Endodermal cell (in vitro differentiated cells): ENCODE measurements at regions not wholly inside any gene's neighbourhood (a gene's known extent, or its start where the extent isn't known, plus 50 kb on each side); places are given as distances from the start of the nearest gene placed in this dataset.

Source experiments
- DNase-seq: peaks from one replicate; pipeline ENCODE4 v3.0.0-alpha.2; 2017
- H3K27ac ChIP-seq: 2 replicates; pipeline ENCODE4 v1.5.1; 2013; ENCODE audit warnings: mild to moderate bottlenecking, low read depth, low read length, moderate library complexity
- H3K27me3 ChIP-seq: 2 replicates; pipeline ENCODE4 v1.6.1; 2013; ENCODE audit warnings: mild to moderate bottlenecking, low read length, moderate library complexity; ENCODE audit not compliant: insufficient read depth, control insufficient read depth, poor library complexity, severe bottlenecking
- H3K36me3 ChIP-seq: 2 replicates; pipeline ENCODE4 v1.7.0; 2013; ENCODE audit warnings: mild to moderate bottlenecking, low read length, moderate library complexity; ENCODE audit not compliant: control insufficient read depth, insufficient read depth
- H3K4me1 ChIP-seq: one replicate; pipeline ENCODE4 v1.7.0; 2013; ENCODE audit warnings: low read length; ENCODE audit not compliant: control insufficient read depth, insufficient read depth
- H3K4me3 ChIP-seq: 2 replicates; pipeline ENCODE4 v1.5.1; 2013; ENCODE audit warnings: mild to moderate bottlenecking, low read length, moderate library complexity
- H3K9ac ChIP-seq: 2 replicates; pipeline ENCODE4 v1.6.1; 2013; ENCODE audit warnings: mild to moderate bottlenecking, low read length, moderate library complexity; ENCODE audit not compliant: poor library complexity, severe bottlenecking; ENCODE audit errors: extremely low read depth
- H3K9me3 ChIP-seq: 2 replicates; pipeline ENCODE4 v1.6.1; 2013; ENCODE audit warnings: mild to moderate bottlenecking, low read length, moderate library complexity; ENCODE audit not compliant: control insufficient read depth
- H3K27ac Mint-ChIP-seq: 2 replicates; pipeline ENCODE4 v1.8.0; 2020; ENCODE audit warnings: mixed read lengths
- H3K27me3 Mint-ChIP-seq: 2 replicates; pipeline ENCODE4 v1.8.0; 2021; ENCODE audit warnings: mild to moderate bottlenecking, mixed read lengths; ENCODE audit not compliant: insufficient read depth
- H3K36me3 Mint-ChIP-seq: 2 replicates; pipeline ENCODE4 v1.8.0; 2020; ENCODE audit warnings: low read depth, mixed read lengths
- H3K4me1 Mint-ChIP-seq: 2 replicates; pipeline ENCODE4 v1.8.0; 2020; ENCODE audit warnings: mixed read lengths
- H3K4me3 Mint-ChIP-seq: 2 replicates; pipeline ENCODE4 v1.8.0; 2020; ENCODE audit warnings: mild to moderate bottlenecking, moderate library complexity, mixed read lengths
- H3K9me3 Mint-ChIP-seq: 2 replicates; pipeline ENCODE4 v1.8.0; 2020; ENCODE audit warnings: mild to moderate bottlenecking, mixed read lengths
- WGBS, 2 experiments: methylation state at CpG; one replicate each; pipeline versions ENCODE4 v1.1.5 to v1.1.7; 2013; ENCODE audit warnings: missing lambda C conversion rate in 2 of 2, mixed read lengths in 1 of 2; ENCODE audit not compliant: insufficient coverage in 1 of 2, insufficient read length in 1 of 2; 5-methylcytosine and 5-hydroxymethylcytosine counted together
- TF ChIP-seq, protein P1 (sequence below): fragments of 200-600 bp; sonication (generic); conservative IDR thresholded peaks from 2 replicates; pipeline ENCODE4 v1.5.0; 2021; ENCODE audit warnings: antibody characterized with exemption, mild to moderate bottlenecking

DNA sequence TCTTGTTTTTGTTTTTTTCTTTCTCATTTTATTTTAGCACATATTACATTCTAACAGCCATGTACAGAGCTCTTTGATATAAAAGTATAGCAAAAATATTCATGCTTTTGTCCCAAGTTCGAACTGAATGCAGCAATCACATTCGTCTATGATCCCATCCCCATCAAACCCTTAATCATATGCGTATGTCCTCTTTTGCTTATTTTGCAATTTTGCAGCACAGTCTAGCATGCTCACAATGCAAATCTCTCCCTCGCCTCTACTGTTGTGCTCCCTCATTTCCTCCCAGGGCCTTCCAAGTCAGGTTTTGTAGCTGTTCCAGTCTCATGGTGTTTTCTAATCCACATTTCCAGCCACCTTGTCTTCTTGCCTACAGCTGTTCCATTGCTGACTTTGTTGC, 144.6 kb upstream of the VEPH1 start:
- H3K4me3 Mint-ChIP-seq: no peak overlapping the region
- peaks cover 29% of the 10 kb centered on the region for H3K4me1 Mint-ChIP-seq
- H3K9ac ChIP-seq: no peak overlapping the region

DNA sequence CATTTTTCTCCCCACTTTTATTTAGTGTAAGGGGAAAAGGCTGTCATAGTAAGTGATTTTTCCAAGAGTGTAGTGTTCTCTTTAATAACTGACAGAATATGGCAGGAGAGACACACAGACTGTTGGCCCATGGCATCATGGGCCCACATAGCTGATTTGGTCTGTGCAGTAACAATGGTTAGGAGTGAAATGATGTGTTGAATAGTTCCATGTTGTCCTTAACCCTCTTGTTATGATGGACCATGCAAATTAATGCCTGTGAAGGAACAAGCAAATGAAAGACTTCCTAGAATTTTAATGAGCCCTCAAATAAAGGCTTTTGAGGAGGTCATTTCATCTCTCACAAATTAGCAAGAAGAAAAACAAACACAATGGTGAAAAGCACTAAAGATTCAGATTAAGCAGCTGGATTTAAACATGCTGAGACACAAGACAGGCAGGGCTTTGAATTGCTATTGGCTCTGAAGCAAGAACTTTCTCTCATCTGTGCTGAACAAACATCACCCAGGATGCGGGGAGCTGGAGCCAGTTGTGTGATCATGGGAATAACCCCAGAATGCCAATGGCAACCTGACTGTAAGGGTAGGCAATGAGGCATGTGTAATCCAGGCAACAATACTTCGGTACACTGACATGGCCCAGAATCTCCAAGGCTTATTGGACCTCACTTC, 136.7 kb upstream of the VEPH1 start:
- DNase-seq: no peak
- Mint-ChIP-seq H3K27ac (no peak overlapping the region), H3K4me1 (peaks cover 38% of the 10 kb centered on the region), H3K9me3 (peaks cover 29% of the 10 kb centered on the region), H3K36me3 (no peaks in the 10 kb centered on the region), H3K4me3 (no peak overlapping the region), H3K27me3 (no peaks in the 10 kb centered on the region)
- Histone ChIP-seq H3K9ac (no peak overlapping the region), H3K27me3 (no peaks in the 10 kb centered on the region), H3K4me1 (peaks cover 18% of the 10 kb centered on the region), H3K9me3 (peaks cover 34% of the 10 kb centered on the region), H3K27ac (no peak overlapping the region), H3K36me3 (no peaks in the 10 kb centered on the region), H3K4me3 (no peak overlapping the region)
- TF ChIP-seq, protein P1, sequence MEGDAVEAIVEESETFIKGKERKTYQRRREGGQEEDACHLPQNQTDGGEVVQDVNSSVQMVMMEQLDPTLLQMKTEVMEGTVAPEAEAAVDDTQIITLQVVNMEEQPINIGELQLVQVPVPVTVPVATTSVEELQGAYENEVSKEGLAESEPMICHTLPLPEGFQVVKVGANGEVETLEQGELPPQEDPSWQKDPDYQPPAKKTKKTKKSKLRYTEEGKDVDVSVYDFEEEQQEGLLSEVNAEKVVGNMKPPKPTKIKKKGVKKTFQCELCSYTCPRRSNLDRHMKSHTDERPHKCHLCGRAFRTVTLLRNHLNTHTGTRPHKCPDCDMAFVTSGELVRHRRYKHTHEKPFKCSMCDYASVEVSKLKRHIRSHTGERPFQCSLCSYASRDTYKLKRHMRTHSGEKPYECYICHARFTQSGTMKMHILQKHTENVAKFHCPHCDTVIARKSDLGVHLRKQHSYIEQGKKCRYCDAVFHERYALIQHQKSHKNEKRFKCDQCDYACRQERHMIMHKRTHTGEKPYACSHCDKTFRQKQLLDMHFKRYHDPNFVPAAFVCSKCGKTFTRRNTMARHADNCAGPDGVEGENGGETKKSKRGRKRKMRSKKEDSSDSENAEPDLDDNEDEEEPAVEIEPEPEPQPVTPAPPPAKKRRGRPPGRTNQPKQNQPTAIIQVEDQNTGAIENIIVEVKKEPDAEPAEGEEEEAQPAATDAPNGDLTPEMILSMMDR: no peak
- WGBS, 2 experiments: 50 to 94% methylated on average over 1 to 2 of the region's 2 CpGs

More for the DNA sequence above, 144.6 kb upstream of the VEPH1 start:
- no peak for DNase-seq
- Mint-ChIP-seq H3K36me3 (no peaks in the 10 kb centered on the region), H3K27me3 (peaks cover 2% of the 10 kb centered on the region), H3K27ac (no peak overlapping the region), H3K9me3 (no peaks in the 10 kb centered on the region)
- Histone ChIP-seq H3K36me3 (no peaks in the 10 kb centered on the region), H3K27ac (no peak overlapping the region), H3K27me3 (peaks cover 7% of the 10 kb centered on the region), H3K9me3 (no peaks in the 10 kb centered on the region), H3K4me1 (peaks cover 8% of the 10 kb centered on the region), H3K4me3 (no peak overlapping the region)
- 94 to 96% methylated on average over 4 of the region's 4 CpGs for WGBS, 2 experiments
- TF ChIP-seq, protein P1: no peak

DNA sequence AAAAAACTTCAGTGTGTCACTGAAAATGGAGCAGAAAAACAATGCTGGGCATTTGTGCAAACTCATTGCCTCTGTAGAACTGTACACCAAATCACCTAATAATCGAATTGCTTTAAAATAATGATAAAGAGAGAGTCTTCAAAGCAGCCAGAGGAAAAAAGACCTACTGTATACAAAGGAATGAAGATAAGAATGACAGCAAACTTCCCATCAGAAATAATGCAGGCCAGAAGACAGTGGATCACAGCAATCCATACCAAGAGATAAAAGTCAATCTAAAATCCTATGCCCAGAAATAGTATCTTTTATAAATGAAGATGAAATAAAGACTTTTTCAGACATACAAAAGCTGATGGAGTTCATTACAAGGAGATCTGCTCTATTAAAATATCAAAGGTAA, 134.7 kb upstream of the VEPH1 start:
- Mint-ChIP-seq H3K4me1 (peaks cover 36% of the 10 kb centered on the region), H3K27ac (no peak overlapping the region), H3K36me3 (no peaks in the 10 kb centered on the region), H3K4me3 (no peak overlapping the region), H3K27me3 (no peaks in the 10 kb centered on the region), H3K9me3 (peaks cover 29% of the 10 kb centered on the region)
- TF ChIP-seq, protein P1: no peak
- Histone ChIP-seq H3K27ac (no peak overlapping the region), H3K9ac (no peak overlapping the region), H3K27me3 (no peaks in the 10 kb centered on the region), H3K9me3 (peaks cover 34% of the 10 kb centered on the region), H3K4me3 (no peak overlapping the region), H3K4me1 (peaks cover 23% of the 10 kb centered on the region), H3K36me3 (no peaks in the 10 kb centered on the region)
- WGBS, 2 experiments: 80% methylated on average over 1 of the region's 1 CpG; no CpG with 5 or more reads in 1 of the 2 experiments
- no peak for DNase-seq
